ENCODE measurements at regions not wholly inside any gene's neighbourhood (a gene's known extent, or its start where the extent isn't known, plus 50 kb on each side); places are given as distances from the start of the nearest gene placed in this dataset.
A peak's percentile ranks its signal among the peaks of the same experiment; 100 is the strongest.

GRCh38 chr5:3354606-3355005 is 241.0 kb upstream of the IRX1 start:
- Histone ChIP-seq H3K27ac (no peak overlapping the region), H3K4me3 (no peak overlapping the region), H3K4me1 (no peaks in the 10 kb centered on the region), H3K9me3 (no peaks in the 10 kb centered on the region), H3K27me3 (no peaks in the 10 kb centered on the region), H3K36me3 (no peaks in the 10 kb centered on the region)
- TF ChIP-seq POLR2AphosphoS5 (IDR thresholded peaks at IDR 0.05) (no peak), CTCF (IDR thresholded peaks at IDR 0.05) (no peak), POLR2A (IDR thresholded peaks at IDR 0.05) (no peak), EP300 (IDR thresholded peaks at IDR 0.05) (no peak)
- DNase-seq: peak; percentile 6
- 75 to 78% methylated on average over 7 of the region's 7 CpGs for WGBS, 2 donors
- intact Hi-C loops (cut with DNase I): no loop called here

GRCh38 chr5:3353561-3353960 is 242.1 kb upstream of the IRX1 start:
- intact Hi-C loops (cut with DNase I): no loop called here
- Histone ChIP-seq H3K4me3 (no peak overlapping the region), H3K9me3 (no peaks in the 10 kb centered on the region), H3K27me3 (no peaks in the 10 kb centered on the region), H3K4me1 (no peaks in the 10 kb centered on the region), H3K36me3 (no peaks in the 10 kb centered on the region), H3K27ac (no peak overlapping the region)
- peak; percentile 14 for DNase-seq
- TF ChIP-seq POLR2A (IDR thresholded peaks at IDR 0.05): no peak
- no peak for TF ChIP-seq EP300 (IDR thresholded peaks at IDR 0.05)
- no peak for TF ChIP-seq POLR2AphosphoS5 (IDR thresholded peaks at IDR 0.05)
- no peak for TF ChIP-seq CTCF (IDR thresholded peaks at IDR 0.05)
- 72 to 78% methylated on average over 7 of the region's 7 CpGs for WGBS, 2 donors

- no peak overlapping the region for H3K4me3 ChIP-seq
- no peaks in the 10 kb centered on the region for H3K9me3 ChIP-seq
- H3K27ac ChIP-seq: no peak overlapping the region
- H3K36me3 ChIP-seq: no peaks in the 10 kb centered on the region
- H3K27me3 ChIP-seq: no peaks in the 10 kb centered on the region
- peak; percentile 35 for DNase-seq
- WGBS, 2 donors: 77 to 84% methylated on average over 8 of the region's 8 CpGs
- intact Hi-C loops (cut with DNase I): no loop called here
- no peaks in the 10 kb centered on the region for H3K4me1 ChIP-seq
- TF ChIP-seq CTCF (IDR thresholded peaks at IDR 0.05) (no peak), POLR2AphosphoS5 (IDR thresholded peaks at IDR 0.05) (no peak), EP300 (IDR thresholded peaks at IDR 0.05) (no peak), POLR2A (IDR thresholded peaks at IDR 0.05) (no peak)
Observed at GRCh38 chr5:3352711-3353110, 242.9 kb upstream of the IRX1 start.

- DNase-seq: peak; percentile 37
- H3K27me3 ChIP-seq: no peaks in the 10 kb centered on the region
Observed at GRCh38 chr5:3351581-3352442, 243.8 kb upstream of the IRX1 start.

More at GRCh38 chr5:3351581-3352442, 243.8 kb upstream of the IRX1 start:
- Histone ChIP-seq H3K4me3 (no peak overlapping the region), H3K4me1 (no peaks in the 10 kb centered on the region), H3K36me3 (no peaks in the 10 kb centered on the region), H3K27ac (no peak overlapping the region), H3K9me3 (no peaks in the 10 kb centered on the region)
- no peak for TF ChIP-seq POLR2AphosphoS5 (IDR thresholded peaks at IDR 0.05)
- TF ChIP-seq CTCF (IDR thresholded peaks at IDR 0.05): no peak
- no peak for TF ChIP-seq POLR2A (IDR thresholded peaks at IDR 0.05)
- no peak for TF ChIP-seq EP300 (IDR thresholded peaks at IDR 0.05)
- intact Hi-C loops (cut with DNase I): no loop called here
- 77 to 80% methylated on average over 10 of the region's 10 CpGs for WGBS, 2 donors

Measured in sigmoid colon (tissue), 6 donors.